ENCODE measurements at regions not wholly inside any gene's neighbourhood (a gene's known extent, or its start where the extent isn't known, plus 50 kb on each side); places are given as distances from the start of the nearest gene placed in this dataset.

GRCh38 chr4:63524764-63525163 is 884.5 kb downstream of the TECRL start:
- no peak overlapping the region for H3K4me3 ChIP-seq
- TF ChIP-seq, protein P1, sequence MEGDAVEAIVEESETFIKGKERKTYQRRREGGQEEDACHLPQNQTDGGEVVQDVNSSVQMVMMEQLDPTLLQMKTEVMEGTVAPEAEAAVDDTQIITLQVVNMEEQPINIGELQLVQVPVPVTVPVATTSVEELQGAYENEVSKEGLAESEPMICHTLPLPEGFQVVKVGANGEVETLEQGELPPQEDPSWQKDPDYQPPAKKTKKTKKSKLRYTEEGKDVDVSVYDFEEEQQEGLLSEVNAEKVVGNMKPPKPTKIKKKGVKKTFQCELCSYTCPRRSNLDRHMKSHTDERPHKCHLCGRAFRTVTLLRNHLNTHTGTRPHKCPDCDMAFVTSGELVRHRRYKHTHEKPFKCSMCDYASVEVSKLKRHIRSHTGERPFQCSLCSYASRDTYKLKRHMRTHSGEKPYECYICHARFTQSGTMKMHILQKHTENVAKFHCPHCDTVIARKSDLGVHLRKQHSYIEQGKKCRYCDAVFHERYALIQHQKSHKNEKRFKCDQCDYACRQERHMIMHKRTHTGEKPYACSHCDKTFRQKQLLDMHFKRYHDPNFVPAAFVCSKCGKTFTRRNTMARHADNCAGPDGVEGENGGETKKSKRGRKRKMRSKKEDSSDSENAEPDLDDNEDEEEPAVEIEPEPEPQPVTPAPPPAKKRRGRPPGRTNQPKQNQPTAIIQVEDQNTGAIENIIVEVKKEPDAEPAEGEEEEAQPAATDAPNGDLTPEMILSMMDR (IDR thresholded peaks at IDR 0.05), result no peak

GRCh38 chr4:63505714-63506460 is 903.4 kb downstream of the TECRL start:
- no peak for DNase-seq (ENCODE audit: low spot score)
- TF ChIP-seq, protein P1 (IDR thresholded peaks at IDR 0.05), result no peak
- Histone ChIP-seq H3K4me3 (no peak overlapping the region), H3K27ac (no peak overlapping the region)

More at GRCh38 chr4:63524764-63525163, 884.5 kb downstream of the TECRL start:
- no peak overlapping the region for H3K27ac ChIP-seq
- DNase-seq (ENCODE audit: low spot score), result no peak

- TF ChIP-seq, protein P1 (IDR thresholded peaks at IDR 0.05), result no peak
- H3K4me3 ChIP-seq, result no peak overlapping the region
- no peak for DNase-seq (ENCODE audit: low spot score)
- H3K27ac ChIP-seq, result no peak overlapping the region
Observed at GRCh38 chr4:63493265-63493664, 916.0 kb downstream of the TECRL start.

DNA sequence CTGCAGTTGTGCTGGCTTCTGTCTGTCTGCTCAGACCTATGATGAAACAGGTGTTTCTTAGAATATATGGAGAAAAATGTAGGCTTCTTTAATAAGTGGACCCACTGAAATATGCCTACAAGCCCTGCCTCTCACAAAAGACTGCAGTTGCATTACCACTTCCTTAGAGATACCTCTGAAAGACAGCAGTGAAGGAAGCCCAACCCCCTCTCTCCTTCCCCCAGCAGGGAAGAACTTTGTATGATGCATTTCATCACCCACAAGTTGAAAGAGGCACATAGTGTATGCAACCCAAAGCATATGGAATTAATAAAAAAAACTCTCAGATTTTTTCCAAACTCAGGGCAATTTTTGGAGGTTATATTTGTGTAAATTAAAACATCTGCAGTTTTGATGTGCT is 916.7 kb downstream of the TECRL start:
- Histone ChIP-seq H3K4me3 (no peak overlapping the region), H3K27ac (no peak overlapping the region)
- no peak for DNase-seq (ENCODE audit: low spot score)
- TF ChIP-seq, protein P1 (IDR thresholded peaks at IDR 0.05), result no peak

GRCh38 chr4:63464393-63464792 is 944.9 kb downstream of the TECRL start:
- Histone ChIP-seq H3K4me3 (no peak overlapping the region), H3K27ac (no peak overlapping the region)
- no peak for DNase-seq (ENCODE audit: low spot score)
- TF ChIP-seq, protein P1 (IDR thresholded peaks at IDR 0.05), result no peak

- no peak overlapping the region for H3K4me3 ChIP-seq
- TF ChIP-seq, protein P1 (IDR thresholded peaks at IDR 0.05), result no peak
- H3K27ac ChIP-seq, result no peak overlapping the region
- DNase-seq (ENCODE audit: low spot score), result no peak
Observed at GRCh38 chr4:63460075-63460474, 949.2 kb downstream of the TECRL start.

GRCh38 chr4:63459329-63459728 is 949.9 kb downstream of the TECRL start:
- H3K27ac ChIP-seq, result no peak overlapping the region
- TF ChIP-seq, protein P1 (IDR thresholded peaks at IDR 0.05), result no peak
- no peak overlapping the region for H3K4me3 ChIP-seq

More at GRCh38 chr4:63459329-63459728, 949.9 kb downstream of the TECRL start:
- no peak for DNase-seq (ENCODE audit: low spot score)
